GM21786 (cell line): ENCODE measurements at regions not wholly inside any gene's neighbourhood (a gene's known extent, or its start where the extent isn't known, plus 50 kb on each side); places are given as distances from the start of the nearest gene placed in this dataset.
"Not testable (repeated sequence)": the region's sequence is repeated elsewhere in the genome, so short reads cannot be mapped to it uniquely, and the experiment has no call there.

Source experiments
- ATAC-seq: cut with Tn5 transposase; IDR thresholded peaks from one replicate; pipeline ENCODE4 v1.9.1; 2021; ENCODE audit not compliant: unreplicated experiment

GRCh38 chr14:48325486-48325885, 650.1 kb upstream of the MDGA2 start:
- ATAC-seq: no peak

- ATAC-seq: no peak
Observed at GRCh38 chr14:48323665-48324064, 648.3 kb upstream of the MDGA2 start.

- no peak for ATAC-seq
Observed at GRCh38 chr14:48319823-48320222, 644.4 kb upstream of the MDGA2 start.

- ATAC-seq: no peak
Observed at GRCh38 chr14:48304729-48305128, 629.3 kb upstream of the MDGA2 start.

- no peak for ATAC-seq
Observed at GRCh38 chr14:48289701-48290100, 614.3 kb upstream of the MDGA2 start.

GRCh38 chr14:48285217-48285616, 609.8 kb upstream of the MDGA2 start:
- not testable (repeated sequence) for ATAC-seq

- no peak for ATAC-seq
Observed at GRCh38 chr14:48275301-48275700, 599.9 kb upstream of the MDGA2 start.

- ATAC-seq: no peak
Observed at GRCh38 chr14:48274826-48275225, 599.4 kb upstream of the MDGA2 start.

- not testable (repeated sequence) for ATAC-seq
Observed at GRCh38 chr14:48267926-48268325, 592.5 kb upstream of the MDGA2 start.

- ATAC-seq: not testable (repeated sequence)
Observed at GRCh38 chr14:48266201-48266600, 590.8 kb upstream of the MDGA2 start.

- ATAC-seq: no peak
Observed at GRCh38 chr14:48261436-48261835, 586.0 kb upstream of the MDGA2 start.

- ATAC-seq: not testable (repeated sequence)
Observed at GRCh38 chr14:48260394-48261295, 585.2 kb upstream of the MDGA2 start.

GRCh38 chr14:48259876-48260275, 584.5 kb upstream of the MDGA2 start:
- ATAC-seq: not testable (repeated sequence)

- ATAC-seq: not testable (repeated sequence)
Observed at GRCh38 chr14:48259232-48259631, 583.8 kb upstream of the MDGA2 start.

- ATAC-seq: not testable (repeated sequence)
Observed at GRCh38 chr14:48258703-48259102, 583.3 kb upstream of the MDGA2 start.

GRCh38 chr14:48253020-48253419, 577.6 kb upstream of the MDGA2 start:
- ATAC-seq: no peak

- no peak for ATAC-seq
Observed at GRCh38 chr14:48251290-48251689, 575.9 kb upstream of the MDGA2 start.

GRCh38 chr14:48250575-48250974, 575.2 kb upstream of the MDGA2 start:
- ATAC-seq: no peak

- ATAC-seq: no peak
Observed at GRCh38 chr14:48247977-48248376, 572.6 kb upstream of the MDGA2 start.

- no peak for ATAC-seq
Observed at GRCh38 chr14:48243900-48244299, 568.5 kb upstream of the MDGA2 start.

- ATAC-seq: no peak
Observed at GRCh38 chr14:48229091-48229490, 553.7 kb upstream of the MDGA2 start.

- no peak for ATAC-seq
Observed at GRCh38 chr14:48193893-48194292, 518.5 kb upstream of the MDGA2 start.

- ATAC-seq: not testable (repeated sequence)
Observed at GRCh38 chr14:48149624-48150023, 474.2 kb upstream of the MDGA2 start.
